ENCODE measurements at regions not wholly inside any gene's neighbourhood (a gene's known extent, or its start where the extent isn't known, plus 50 kb on each side); places are given as distances from the start of the nearest gene placed in this dataset.
A peak's percentile ranks its signal among the peaks of the same experiment; 100 is the strongest.

- Mint-ChIP-seq H3K27ac (peak overlapping the region; percentile 79), H3K4me3 (peak overlapping the region; percentile 52), H3K27me3 (ENCODE audit: insufficient read depth) (no peaks in the 10 kb centered on the region; the same call in 1 of the 2 replicates), H3K4me1 (ENCODE audit: low read depth) (peaks cover 55% of the 10 kb centered on the region), H3K9me3 (no peaks in the 10 kb centered on the region), H3K36me3 (ENCODE audit: low read depth) (peaks cover 5% of the 10 kb centered on the region; the same call in 1 of the 2 replicates)
- DNase-seq, result no peak
- no peak for TF ChIP-seq CTCF (IDR thresholded peaks at IDR 0.05)
These were observed 193.5 kb upstream of the SNX19 start for GRCh38 chr11:131109790-131110189.

GRCh38 chr11:131111775-131112174, 195.5 kb upstream of the SNX19 start:
- Mint-ChIP-seq H3K36me3 (ENCODE audit: low read depth) (no peaks in the 10 kb centered on the region), H3K27me3 (ENCODE audit: insufficient read depth) (no peaks in the 10 kb centered on the region; the same call in 1 of the 2 replicates), H3K27ac (no peak overlapping the region), H3K4me3 (no peak overlapping the region), H3K4me1 (ENCODE audit: low read depth) (peaks cover 47% of the 10 kb centered on the region), H3K9me3 (no peaks in the 10 kb centered on the region)
- no peak for TF ChIP-seq CTCF (IDR thresholded peaks at IDR 0.05)
- no peak for DNase-seq

- no peaks in the 10 kb centered on the region for H3K9me3 Mint-ChIP-seq
- H3K4me3 Mint-ChIP-seq, result no peak overlapping the region
- DNase-seq, result peak; percentile 22
- 0 out of 2 replicates have a peak overlapping the region, but pooled peaks have one; percentile 41 for H3K27ac Mint-ChIP-seq
- peaks cover 34% of the 10 kb centered on the region for H3K4me1 Mint-ChIP-seq (ENCODE audit: low read depth)
- H3K36me3 Mint-ChIP-seq (ENCODE audit: low read depth), result no peaks in the 10 kb centered on the region
- no peaks in the 10 kb centered on the region; the same call in 1 of the 2 replicates for H3K27me3 Mint-ChIP-seq (ENCODE audit: insufficient read depth)
- TF ChIP-seq CTCF (IDR thresholded peaks at IDR 0.05), result no peak
These were observed 202.0 kb upstream of the SNX19 start for GRCh38 chr11:131118247-131118646.

- H3K27me3 Mint-ChIP-seq (ENCODE audit: insufficient read depth), result no peaks in the 10 kb centered on the region; the same call in none of the 2 replicates
- TF ChIP-seq CTCF (IDR thresholded peaks at IDR 0.05), result no peak
- no peak for DNase-seq
- H3K4me3 Mint-ChIP-seq, result no peak overlapping the region
- H3K27ac Mint-ChIP-seq, result no peak overlapping the region
- peaks cover 6% of the 10 kb centered on the region; the same call in 1 of the 2 replicates for H3K36me3 Mint-ChIP-seq (ENCODE audit: low read depth)
- H3K9me3 Mint-ChIP-seq, result peaks cover under 1% of the 10 kb centered on the region; the same call in 1 of the 2 replicates
- H3K4me1 Mint-ChIP-seq (ENCODE audit: low read depth), result peaks cover 24% of the 10 kb centered on the region
These were observed 205.4 kb upstream of the SNX19 start for GRCh38 chr11:131121426-131122333.

GRCh38 chr11:131122448-131122847, 206.2 kb upstream of the SNX19 start:
- H3K4me1 Mint-ChIP-seq (ENCODE audit: low read depth), result peaks cover 24% of the 10 kb centered on the region
- peaks cover 8% of the 10 kb centered on the region for H3K9me3 Mint-ChIP-seq
- DNase-seq, result no peak
- no peak for TF ChIP-seq CTCF (IDR thresholded peaks at IDR 0.05)
- H3K27me3 Mint-ChIP-seq (ENCODE audit: insufficient read depth), result no peaks in the 10 kb centered on the region; the same call in none of the 2 replicates
- H3K36me3 Mint-ChIP-seq (ENCODE audit: low read depth), result peaks cover 14% of the 10 kb centered on the region
- no peak overlapping the region for H3K4me3 Mint-ChIP-seq
- H3K27ac Mint-ChIP-seq, result no peak overlapping the region
